Endothelial cell of umbilical vein (primary cell): ENCODE measurements at regions not wholly inside any gene's neighbourhood (a gene's known extent, or its start where the extent isn't known, plus 50 kb on each side); places are given as distances from the start of the nearest gene placed in this dataset.

ENCODE experiments used
- BruUV-seq: library from RNA; stranded (reverse); fragments of 400-500 nt; replicated peaks from 2 replicates; lab custom pipeline; 2021; lab: Mats Ljungman, UMichigan
- CTCF ChIA-PET: fragments of 300-600, 350-600 bp; sonication (Branson Sonifier 250); formaldehyde crosslinking; loops from one replicate; lab custom pipeline; 2021; ENCODE audit warnings: antibody characterized with exemption, inconsistent platforms; lab: Charles Lee
- POLR2A ChIA-PET: fragments of 300-600, 350-600 bp; sonication (Branson Sonifier 250); formaldehyde crosslinking; loops from one replicate; lab custom pipeline; 2021; ENCODE audit warnings: antibody characterized with exemption, inconsistent platforms; lab: Charles Lee
- DNase-seq: peaks from one replicate; pipeline ENCODE4 v3.0.0-alpha.2; 2011; ENCODE audit warnings: low read depth, low spot score
- FAIRE-seq: peaks from 2 replicates; lab custom pipeline; 2011; peaks lifted over from hg19 to GRCh38; lab: Jason Lieb, UNC
- H2AFZ ChIP-seq: 2 replicates; pipeline ENCODE4 v1.6.0; 2012; ENCODE audit warnings: low read depth, low read length, control low read depth, inconsistent platforms
- H3K27ac ChIP-seq: 2 replicates; pipeline ENCODE4 v1.5.1; 2011; ENCODE audit warnings: low read depth, mild to moderate bottlenecking, control low read depth, low read length, moderate library complexity; ENCODE audit not compliant: insufficient read depth
- H3K27me3 ChIP-seq, 2 experiments: 2 replicates each; pipeline versions ENCODE4 v1.6.0 to v1.6.1; 2011; ENCODE audit warnings: low read length in 2 of 2, mixed read lengths in 1 of 2; ENCODE audit not compliant: control insufficient read depth in 2 of 2, insufficient read depth in 2 of 2
- H3K36me3 ChIP-seq, 2 experiments: 2 replicates in 1 of 2; 3 replicates in 1 of 2; pipeline ENCODE4 v1.5.1; 2011; ENCODE audit warnings: low read length in 2 of 2, mild to moderate bottlenecking in 1 of 2, moderate library complexity in 1 of 2; ENCODE audit not compliant: control insufficient read depth in 2 of 2, insufficient read depth in 2 of 2; ENCODE audit errors: extremely low read depth in 1 of 2
- H3K4me1 ChIP-seq: 3 replicates; pipeline ENCODE4 v1.5.1; 2011; ENCODE audit warnings: mild to moderate bottlenecking, low read length; ENCODE audit not compliant: control insufficient read depth, insufficient read depth; ENCODE audit errors: extremely low read depth
- H3K4me2 ChIP-seq: 2 replicates; pipeline ENCODE4 v1.6.1; 2011; ENCODE audit warnings: low read length, control low read depth, mixed read lengths; ENCODE audit not compliant: insufficient read depth
- H3K4me3 ChIP-seq, 3 experiments: fragments of 200-600 bp in 1 of 3; sonication (generic), shearing (Covaris generic) in 1 of 3; replicated peaks in 1 of 3; 2 replicates each; pipeline ENCODE4 v1.5.1; 2011 to 2016; ENCODE audit warnings: control low read depth in 3 of 3, low read length in 3 of 3, mild to moderate bottlenecking in 2 of 3, inconsistent platforms in 1 of 3, low read depth in 1 of 3, moderate library complexity in 1 of 3; ENCODE audit not compliant: insufficient read depth in 1 of 3
- H3K79me2 ChIP-seq: 2 replicates; pipeline ENCODE4 v1.6.0; 2012; ENCODE audit warnings: low read length, inconsistent platforms; ENCODE audit not compliant: control insufficient read depth, insufficient read depth
- H3K9ac ChIP-seq: replicated peaks from 2 replicates; pipeline ENCODE3; 2011; ENCODE audit warnings: low read length, control low read depth; ENCODE audit not compliant: insufficient read depth; ENCODE audit errors: extremely low read depth
- H3K9me1 ChIP-seq: replicated peaks from 3 replicates; pipeline ENCODE4 v1.6.0; 2011; ENCODE audit warnings: mild to moderate bottlenecking, low read length; ENCODE audit not compliant: control insufficient read depth, insufficient read depth; ENCODE audit errors: extremely low read depth
- H3K9me3 ChIP-seq: replicated peaks from 2 replicates; pipeline ENCODE4 v1.5.1; 2012; ENCODE audit warnings: low read length, inconsistent platforms; ENCODE audit not compliant: control insufficient read depth, insufficient read depth
- H4K20me1 ChIP-seq: replicated peaks from 2 replicates; pipeline ENCODE3; 2011; ENCODE audit warnings: mild to moderate bottlenecking, low read length; ENCODE audit not compliant: control insufficient read depth, insufficient read depth; ENCODE audit errors: extremely low read depth
- EZH2 ChIP-seq: IDR thresholded peaks from 2 replicates; pipeline ENCODE4 v1.6.1; 2012; ENCODE audit warnings: borderline replicate concordance, low read depth, mild to moderate bottlenecking, moderate library complexity, low read length, inconsistent platforms; ENCODE audit not compliant: severe bottlenecking
- FOS ChIP-seq: IDR thresholded peaks from 2 replicates; pipeline ENCODE4 v1.6.1; 2011; ENCODE audit warnings: mild to moderate bottlenecking, low read length, moderate library complexity, borderline replicate concordance; ENCODE audit not compliant: insufficient read depth
- GATA2 ChIP-seq: IDR thresholded peaks from 2 replicates; pipeline ENCODE4 v1.7.0; 2011; ENCODE audit warnings: low read depth, mild to moderate bottlenecking, moderate library complexity, mixed read lengths, low read length; ENCODE audit not compliant: insufficient read length, insufficient read depth
- JUN ChIP-seq: IDR thresholded peaks from 2 replicates; pipeline ENCODE4 v1.6.1; 2011; ENCODE audit warnings: borderline replicate concordance, low read depth; ENCODE audit not compliant: insufficient read length, insufficient read depth
- MYC ChIP-seq: IDR thresholded peaks from one replicate; pipeline ENCODE4 v1.6.1; 2011; ENCODE audit warnings: mild to moderate bottlenecking, low read depth, low read length
- POLR2A ChIP-seq: IDR thresholded peaks from 2 replicates; pipeline ENCODE4 v1.6.1; 2012; ENCODE audit warnings: low read depth, mild to moderate bottlenecking, control low read depth, low read length
- POLR2AphosphoS5 ChIP-seq: IDR thresholded peaks from 2 replicates; pipeline ENCODE4 v1.6.1; 2012; ENCODE audit warnings: low read depth, mild to moderate bottlenecking, control low read depth, low read length, moderate library complexity; ENCODE audit not compliant: insufficient read depth
- dilution Hi-C: fragments of 300-500 bp; cut with MboI; formaldehyde crosslinking; loops from one replicate; pipeline ENCODE4 v1.15.0; 2019; ENCODE audit warnings: low sequenced_read_pairs; ENCODE audit not compliant: extremely low pct_ligation_motif_present
- intact Hi-C: fragments of 100-400 bp; cut with micrococcal nuclease; formaldehyde crosslinking; loops from one replicate; pipeline ENCODE4 v1.10.0; 2022
- TF ChIP-seq, protein P1 (sequence below), 2 donors: IDR thresholded peaks; 1 replicate in 1 of 2; 2 replicates in 1 of 2; pipeline ENCODE4 v1.5.1; 2011; ENCODE audit warnings: low read length in 2 of 2, mild to moderate bottlenecking in 2 of 2, moderate library complexity in 2 of 2, control low read depth in 1 of 2, inconsistent platforms in 1 of 2, low read depth in 1 of 2; ENCODE audit not compliant: insufficient read depth in 1 of 2; ENCODE audit errors: extremely low read depth in 1 of 2
- TF ChIP-seq, protein P2 (sequence below): IDR thresholded peaks from 2 replicates; pipeline ENCODE4 v1.6.1; 2011; ENCODE audit not compliant: insufficient read depth, insufficient read length

DNA sequence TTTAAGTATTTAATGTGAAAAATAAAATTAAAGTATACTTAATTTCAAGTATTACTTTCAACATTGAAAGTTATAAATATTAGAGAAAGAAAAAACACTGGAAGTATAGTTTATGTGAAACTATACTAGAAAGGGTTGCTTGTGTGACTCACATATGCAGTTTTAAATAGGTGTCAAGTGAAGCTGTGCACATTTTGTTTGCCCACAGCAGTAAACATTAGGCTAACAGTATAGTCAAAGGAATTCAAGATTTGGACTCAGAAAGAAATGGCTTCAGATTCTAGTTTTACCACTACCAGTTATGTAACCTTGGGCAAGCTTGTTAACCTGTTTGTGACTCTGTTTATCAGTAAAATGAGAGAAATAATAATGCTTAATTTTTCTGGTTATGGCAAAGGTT, 148.2 kb downstream of the FAM47B start:
- no peak overlapping the region for H3K9ac ChIP-seq
- dilution Hi-C loops = no loop called here
- H4K20me1 ChIP-seq = no peaks in the 10 kb centered on the region
- intact Hi-C loops = no loop called here
- H3K79me2 ChIP-seq = no peaks in the 10 kb centered on the region
- CTCF ChIA-PET = interaction anchor here (1.5 kb wide), 1 partner anchor 172 kb away, joined by 4 read pairs; no protein-coding TSS in a partner anchor
- H3K4me2 ChIP-seq = no peak overlapping the region
- no peaks in the 10 kb centered on the region for H3K9me1 ChIP-seq
- no peaks in the 10 kb centered on the region for H3K9me3 ChIP-seq
- FAIRE-seq (no peak), DNase-seq (no peak)
- H2AFZ ChIP-seq = no peak overlapping the region
- POLR2A ChIA-PET = no interaction called here
- no peaks in the 10 kb centered on the region for H3K27me3 ChIP-seq
- no peak overlapping the region for H3K27ac ChIP-seq
- H3K4me1 ChIP-seq = no peaks in the 10 kb centered on the region
- H3K4me3 ChIP-seq = no peak overlapping the region
- TF ChIP-seq JUN (no peak), MYC (no peak), EZH2 (no peak), FOS (no peak), GATA2 (no peak), POLR2AphosphoS5 (no peak), POLR2A (no peak)
- TF ChIP-seq, protein P1, sequence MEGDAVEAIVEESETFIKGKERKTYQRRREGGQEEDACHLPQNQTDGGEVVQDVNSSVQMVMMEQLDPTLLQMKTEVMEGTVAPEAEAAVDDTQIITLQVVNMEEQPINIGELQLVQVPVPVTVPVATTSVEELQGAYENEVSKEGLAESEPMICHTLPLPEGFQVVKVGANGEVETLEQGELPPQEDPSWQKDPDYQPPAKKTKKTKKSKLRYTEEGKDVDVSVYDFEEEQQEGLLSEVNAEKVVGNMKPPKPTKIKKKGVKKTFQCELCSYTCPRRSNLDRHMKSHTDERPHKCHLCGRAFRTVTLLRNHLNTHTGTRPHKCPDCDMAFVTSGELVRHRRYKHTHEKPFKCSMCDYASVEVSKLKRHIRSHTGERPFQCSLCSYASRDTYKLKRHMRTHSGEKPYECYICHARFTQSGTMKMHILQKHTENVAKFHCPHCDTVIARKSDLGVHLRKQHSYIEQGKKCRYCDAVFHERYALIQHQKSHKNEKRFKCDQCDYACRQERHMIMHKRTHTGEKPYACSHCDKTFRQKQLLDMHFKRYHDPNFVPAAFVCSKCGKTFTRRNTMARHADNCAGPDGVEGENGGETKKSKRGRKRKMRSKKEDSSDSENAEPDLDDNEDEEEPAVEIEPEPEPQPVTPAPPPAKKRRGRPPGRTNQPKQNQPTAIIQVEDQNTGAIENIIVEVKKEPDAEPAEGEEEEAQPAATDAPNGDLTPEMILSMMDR (IDR thresholded peaks at IDR 0.05; ENCODE audit: extremely low read depth in 1 of 2, insufficient read depth in 1 of 2, low read depth in 1 of 2, low read length in 2 of 2) = no peak
- TF ChIP-seq, protein P2, sequence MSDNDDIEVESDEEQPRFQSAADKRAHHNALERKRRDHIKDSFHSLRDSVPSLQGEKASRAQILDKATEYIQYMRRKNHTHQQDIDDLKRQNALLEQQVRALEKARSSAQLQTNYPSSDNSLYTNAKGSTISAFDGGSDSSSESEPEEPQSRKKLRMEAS = no peak
- no TSS peak for BruUV-seq
- H3K36me3 ChIP-seq = no peaks in the 10 kb centered on the region
